Astrocyte (in vitro differentiated cells and primary cell): ENCODE measurements at regions not wholly inside any gene's neighbourhood (a gene's known extent, or its start where the extent isn't known, plus 50 kb on each side); places are given as distances from the start of the nearest gene placed in this dataset.

ENCODE experiments used
- DNase-seq: peaks from one replicate; pipeline ENCODE4 v3.0.0-alpha.2; 2010; ENCODE audit warnings: low read depth
- FAIRE-seq: peaks from 2 replicates; lab custom pipeline; 2011; peaks lifted over from hg19 to GRCh38; lab: Jason Lieb, UNC
- H2AFZ ChIP-seq: 2 replicates; pipeline ENCODE4 v1.6.0; 2012; ENCODE audit warnings: low read depth, low read length, inconsistent platforms
- H3K27ac ChIP-seq: 2 replicates; pipeline ENCODE4 v1.5.1; 2011; ENCODE audit warnings: low read depth, low read length, inconsistent platforms
- H3K27me3 ChIP-seq: 2 replicates; pipeline ENCODE4 v1.6.0; 2011; ENCODE audit warnings: low read length, inconsistent platforms; ENCODE audit not compliant: insufficient read depth
- H3K36me3 ChIP-seq: 2 replicates; pipeline ENCODE4 v1.5.1; 2011; ENCODE audit warnings: low read length, inconsistent platforms; ENCODE audit not compliant: insufficient read depth
- H3K4me1 ChIP-seq: 2 replicates; pipeline ENCODE4 v1.5.1; 2011; ENCODE audit warnings: low read length, inconsistent platforms; ENCODE audit not compliant: insufficient read depth
- H3K4me2 ChIP-seq: 2 replicates; pipeline ENCODE4 v1.6.0; 2012; ENCODE audit warnings: low read length, inconsistent platforms
- H3K4me3 ChIP-seq: 2 replicates; pipeline ENCODE4 v1.5.1; 2011; ENCODE audit warnings: low read depth, mild to moderate bottlenecking, low read length, inconsistent platforms; ENCODE audit not compliant: insufficient read depth
- H3K79me2 ChIP-seq: 2 replicates; pipeline ENCODE4 v1.6.0; 2012; ENCODE audit warnings: mild to moderate bottlenecking, low read length, inconsistent platforms; ENCODE audit not compliant: insufficient read depth
- H3K9ac ChIP-seq: 2 replicates; pipeline ENCODE4 v1.6.0; 2012; ENCODE audit warnings: mild to moderate bottlenecking, low read length, inconsistent platforms
- H3K9me3 ChIP-seq: 2 replicates; pipeline ENCODE4 v1.5.1; 2012; ENCODE audit warnings: low read depth, mild to moderate bottlenecking, low read length, inconsistent platforms; ENCODE audit not compliant: insufficient read depth
- H4K20me1 ChIP-seq: 2 replicates; pipeline ENCODE4 v1.6.0; 2012; ENCODE audit warnings: low read length, inconsistent platforms; ENCODE audit not compliant: insufficient read depth
- H3K27ac Mint-ChIP-seq: one replicate; pipeline ENCODE4 v1.8.0; 2021; ENCODE audit warnings: mild to moderate bottlenecking, mixed read lengths; ENCODE audit not compliant: unreplicated experiment
- H3K27me3 Mint-ChIP-seq: one replicate; pipeline ENCODE4 v1.8.0; 2021; ENCODE audit warnings: low read depth, mixed read lengths; ENCODE audit not compliant: unreplicated experiment
- H3K36me3 Mint-ChIP-seq: one replicate; pipeline ENCODE4 v1.8.0; 2021; ENCODE audit warnings: low read depth, mixed read lengths; ENCODE audit not compliant: unreplicated experiment
- H3K4me1 Mint-ChIP-seq: one replicate; pipeline ENCODE4 v1.8.0; 2021; ENCODE audit warnings: low read depth, mixed read lengths; ENCODE audit not compliant: unreplicated experiment
- H3K4me3 Mint-ChIP-seq: one replicate; pipeline ENCODE4 v1.8.0; 2021; ENCODE audit warnings: mild to moderate bottlenecking, moderate library complexity, mixed read lengths; ENCODE audit not compliant: unreplicated experiment
- H3K9me3 Mint-ChIP-seq: one replicate; pipeline ENCODE4 v1.8.0; 2021; ENCODE audit warnings: mild to moderate bottlenecking, mixed read lengths; ENCODE audit not compliant: unreplicated experiment
- CTCF ChIP-seq: IDR thresholded peaks from 2 replicates; pipeline ENCODE4 v1.5.1; 2011; ENCODE audit warnings: low read depth, mild to moderate bottlenecking, inconsistent platforms, low read length, moderate library complexity; ENCODE audit not compliant: insufficient read depth
- EZH2 ChIP-seq: IDR thresholded peaks from 2 replicates; pipeline ENCODE4 v1.6.1; 2012; ENCODE audit warnings: mild to moderate bottlenecking, low read length, inconsistent platforms; ENCODE audit not compliant: insufficient read depth

- H3K4me2 ChIP-seq, result no peak overlapping the region
- no peaks in the 10 kb centered on the region for H3K27me3 ChIP-seq
- TF ChIP-seq CTCF (no peak), EZH2 (no peak)
- no peak overlapping the region for H2AFZ ChIP-seq
- H3K4me3 ChIP-seq, result no peak overlapping the region
- H3K9me3 ChIP-seq, result no peaks in the 10 kb centered on the region
- H3K9ac ChIP-seq, result no peak overlapping the region
- no peaks in the 10 kb centered on the region for H3K4me1 ChIP-seq
- H4K20me1 ChIP-seq, result no peaks in the 10 kb centered on the region
- no peak overlapping the region for H3K27ac Mint-ChIP-seq
- DNase-seq (no peak), FAIRE-seq (no peak)
- H3K27ac ChIP-seq, result no peak overlapping the region
- H3K9me3 Mint-ChIP-seq, result no peaks in the 10 kb centered on the region
- no peak overlapping the region for H3K4me3 Mint-ChIP-seq
- peaks cover 4% of the 10 kb centered on the region for H3K27me3 Mint-ChIP-seq
- H3K4me1 Mint-ChIP-seq, result peaks cover 15% of the 10 kb centered on the region
- no peaks in the 10 kb centered on the region for H3K36me3 Mint-ChIP-seq
- H3K36me3 ChIP-seq, result no peaks in the 10 kb centered on the region
- H3K79me2 ChIP-seq, result no peaks in the 10 kb centered on the region
Measured at GRCh38 chr5:74054139-74054538, 428.1 kb downstream of the ARHGEF28 start.

- no peaks in the 10 kb centered on the region for H4K20me1 ChIP-seq
- H3K4me3 ChIP-seq, result no peak overlapping the region
- Mint-ChIP-seq H3K27ac (no peak overlapping the region), H3K36me3 (no peaks in the 10 kb centered on the region), H3K9me3 (peaks cover 7% of the 10 kb centered on the region), H3K27me3 (peaks cover 4% of the 10 kb centered on the region), H3K4me1 (peaks cover 15% of the 10 kb centered on the region), H3K4me3 (no peak overlapping the region)
- no peak overlapping the region for H2AFZ ChIP-seq
- H3K4me2 ChIP-seq, result no peak overlapping the region
- H3K79me2 ChIP-seq, result no peaks in the 10 kb centered on the region
- no peaks in the 10 kb centered on the region for H3K9me3 ChIP-seq
- H3K27ac ChIP-seq, result no peak overlapping the region
- H3K9ac ChIP-seq, result no peak overlapping the region
- no peaks in the 10 kb centered on the region for H3K36me3 ChIP-seq
- no peaks in the 10 kb centered on the region for H3K27me3 ChIP-seq
- H3K4me1 ChIP-seq, result no peaks in the 10 kb centered on the region
- no peak for DNase-seq
- TF ChIP-seq EZH2, result no peak
- FAIRE-seq, result no peak
Measured at GRCh38 chr5:74052441-74053221, 426.6 kb downstream of the ARHGEF28 start.

- Mint-ChIP-seq H3K4me1 (peaks cover 9% of the 10 kb centered on the region), H3K36me3 (no peaks in the 10 kb centered on the region), H3K9me3 (peaks cover 7% of the 10 kb centered on the region), H3K4me3 (no peak overlapping the region), H3K27me3 (peaks cover 4% of the 10 kb centered on the region), H3K27ac (no peak overlapping the region)
- Histone ChIP-seq H3K4me3 (no peak overlapping the region), H3K4me1 (no peaks in the 10 kb centered on the region), H2AFZ (no peak overlapping the region), H3K9ac (no peak overlapping the region), H4K20me1 (no peaks in the 10 kb centered on the region), H3K79me2 (no peaks in the 10 kb centered on the region), H3K27me3 (no peaks in the 10 kb centered on the region), H3K36me3 (no peaks in the 10 kb centered on the region), H3K9me3 (no peaks in the 10 kb centered on the region), H3K27ac (no peak overlapping the region), H3K4me2 (no peak overlapping the region)
- no peak for DNase-seq
- no peak for TF ChIP-seq CTCF
- no peak for TF ChIP-seq EZH2
- FAIRE-seq, result no peak
Measured at GRCh38 chr5:74051076-74051475, 425.1 kb downstream of the ARHGEF28 start.
